ENCODE measurements at regions not wholly inside any gene's neighbourhood (a gene's known extent, or its start where the extent isn't known, plus 50 kb on each side); places are given as distances from the start of the nearest gene placed in this dataset.

- peaks cover 0 to 3% (median 0%) of the 10 kb centered on the region in 3 donors for H3K27me3 ChIP-seq (ENCODE audit: control insufficient read depth in 3 of 3, insufficient read depth in 3 of 3, low read length in 2 of 3)
- H3K27ac ChIP-seq (ENCODE audit: low read depth in 1 of 2, low read length in 1 of 2) = no peak overlapping the region
- TF ChIP-seq CTCF (IDR thresholded peaks at IDR 0.05; ENCODE audit: control extremely low read depth, extremely low read depth) = no peak
- H3K4me1 ChIP-seq (ENCODE audit: control insufficient read depth in 5 of 5, insufficient read depth in 5 of 5, low read length in 5 of 5) = peaks cover 0 to 18% (median 0%) of the 10 kb centered on the region in 5 donors
- no peak for DNase-seq
- H3K4me3 ChIP-seq = no peak overlapping the region
- H3K9me3 ChIP-seq (ENCODE audit: control insufficient read depth in 4 of 4, insufficient read depth in 3 of 4, low read length in 3 of 4) = peaks cover 0 to 2% (median 0%) of the 10 kb centered on the region in 4 donors
- no peak overlapping the region for H3K9ac ChIP-seq (ENCODE audit: insufficient read depth in 1 of 2, low read length in 2 of 2)
- ATAC-seq (ENCODE audit: insufficient read depth, low FRiP score) = no peak
- H3K36me3 ChIP-seq (ENCODE audit: control insufficient read depth in 4 of 4, insufficient read depth in 4 of 4, low read length in 4 of 4) = no peaks in the 10 kb centered on the region
These were observed 456.3 kb downstream of the MIAT start for GRCh38 chr22:27113641-27114040.

GRCh38 chr22:27114186-27114585 lies 456.8 kb downstream of the MIAT start:
- DNase-seq = no peak
- Histone ChIP-seq H3K27ac (ENCODE audit: low read depth in 1 of 2, low read length in 1 of 2) (no peak overlapping the region), H3K9ac (ENCODE audit: insufficient read depth in 1 of 2, low read length in 2 of 2) (no peak overlapping the region), H3K4me3 (no peak overlapping the region), H3K27me3 (ENCODE audit: control insufficient read depth in 3 of 3, insufficient read depth in 3 of 3, low read length in 2 of 3) (peaks cover 0 to 3% (median 0%) of the 10 kb centered on the region in 3 donors), H3K4me1 (ENCODE audit: control insufficient read depth in 5 of 5, insufficient read depth in 5 of 5, low read length in 5 of 5) (peaks cover 0 to 14% (median 0%) of the 10 kb centered on the region in 5 donors), H3K36me3 (ENCODE audit: control insufficient read depth in 4 of 4, insufficient read depth in 4 of 4, low read length in 4 of 4) (no peaks in the 10 kb centered on the region), H3K9me3 (ENCODE audit: control insufficient read depth in 4 of 4, insufficient read depth in 3 of 4, low read length in 3 of 4) (no peaks in the 10 kb centered on the region)
- WGBS, 2 donors = 94 to 95% methylated on average over 9 of the region's 9 CpGs
- no peak for ATAC-seq (ENCODE audit: insufficient read depth, low FRiP score)
- TF ChIP-seq CTCF (IDR thresholded peaks at IDR 0.05; ENCODE audit: control extremely low read depth, extremely low read depth) = no peak

GRCh38 chr22:27115410-27115809 lies 458.0 kb downstream of the MIAT start:
- Histone ChIP-seq H3K9ac (ENCODE audit: insufficient read depth in 1 of 2, low read length in 2 of 2) (no peak overlapping the region), H3K36me3 (ENCODE audit: control insufficient read depth in 4 of 4, insufficient read depth in 4 of 4, low read length in 4 of 4) (no peaks in the 10 kb centered on the region), H3K4me1 (ENCODE audit: control insufficient read depth in 5 of 5, insufficient read depth in 5 of 5, low read length in 5 of 5) (peaks cover 0 to 11% (median 0%) of the 10 kb centered on the region in 5 donors), H3K27me3 (ENCODE audit: control insufficient read depth in 3 of 3, insufficient read depth in 3 of 3, low read length in 2 of 3) (peaks cover 0 to 3% (median 0%) of the 10 kb centered on the region in 3 donors), H3K27ac (ENCODE audit: low read depth in 1 of 2, low read length in 1 of 2) (no peak overlapping the region), H3K4me3 (no peak overlapping the region), H3K9me3 (ENCODE audit: control insufficient read depth in 4 of 4, insufficient read depth in 3 of 4, low read length in 3 of 4) (peaks cover 0 to 5% (median 2%) of the 10 kb centered on the region in 4 donors)
- no peak for TF ChIP-seq CTCF (IDR thresholded peaks at IDR 0.05; ENCODE audit: control extremely low read depth, extremely low read depth)
- DNase-seq (no peak), ATAC-seq (ENCODE audit: insufficient read depth, low FRiP score) (no peak)
- 98 to 99% methylated on average over 2 of the region's 2 CpGs for WGBS, 2 donors

- peaks cover 0 to 3% (median 0%) of the 10 kb centered on the region in 3 donors for H3K27me3 ChIP-seq (ENCODE audit: control insufficient read depth in 3 of 3, insufficient read depth in 3 of 3, low read length in 2 of 3)
- peaks cover 0 to 5% (median 2%) of the 10 kb centered on the region in 4 donors for H3K9me3 ChIP-seq (ENCODE audit: control insufficient read depth in 4 of 4, insufficient read depth in 3 of 4, low read length in 3 of 4)
- no peak for DNase-seq
- H3K36me3 ChIP-seq (ENCODE audit: control insufficient read depth in 4 of 4, insufficient read depth in 4 of 4, low read length in 4 of 4) = no peaks in the 10 kb centered on the region
- WGBS, 2 donors = 43 to 61% methylated on average over 5 of the region's 5 CpGs
- no peak overlapping the region for H3K9ac ChIP-seq (ENCODE audit: insufficient read depth in 1 of 2, low read length in 2 of 2)
- ATAC-seq (ENCODE audit: insufficient read depth, low FRiP score) = no peak
- no peak overlapping the region for H3K4me3 ChIP-seq
- H3K4me1 ChIP-seq (ENCODE audit: control insufficient read depth in 5 of 5, insufficient read depth in 5 of 5, low read length in 5 of 5) = peaks cover 0 to 7% (median 0%) of the 10 kb centered on the region in 5 donors
- no peak overlapping the region for H3K27ac ChIP-seq (ENCODE audit: low read depth in 1 of 2, low read length in 1 of 2)
- no peak for TF ChIP-seq CTCF (IDR thresholded peaks at IDR 0.05; ENCODE audit: control extremely low read depth, extremely low read depth)
These were observed 458.4 kb downstream of the MIAT start for GRCh38 chr22:27115816-27116256.

Data from lung (tissue), 11 donors.